Nephron progenitor cell (in vitro differentiated cells): ENCODE measurements at regions not wholly inside any gene's neighbourhood (a gene's known extent, or its start where the extent isn't known, plus 50 kb on each side); places are given as distances from the start of the nearest gene placed in this dataset.

Experiments
- DNase-seq: peaks from one replicate; pipeline ENCODE4 v3.0.0; 2021
- H3K27ac Mint-ChIP-seq: 2 replicates; pipeline ENCODE4 v1.8.0; 2021; ENCODE audit warnings: mild to moderate bottlenecking, moderate library complexity, mixed read lengths
- H3K27me3 Mint-ChIP-seq: 2 replicates; pipeline ENCODE4 v1.8.0; 2021; ENCODE audit warnings: mild to moderate bottlenecking, low read depth, mixed read lengths; ENCODE audit not compliant: poor library complexity
- H3K36me3 Mint-ChIP-seq: 2 replicates; pipeline ENCODE4 v1.8.0; 2021; ENCODE audit warnings: low read depth, mixed read lengths
- H3K4me1 Mint-ChIP-seq: 2 replicates; pipeline ENCODE4 v1.8.0; 2021; ENCODE audit warnings: mixed read lengths
- H3K4me3 Mint-ChIP-seq: 2 replicates; pipeline ENCODE4 v1.8.0; 2021; ENCODE audit warnings: mild to moderate bottlenecking, moderate library complexity, mixed read lengths
- H3K9me3 Mint-ChIP-seq: 2 replicates; pipeline ENCODE4 v1.8.0; 2021; ENCODE audit warnings: mild to moderate bottlenecking, moderate library complexity, mixed read lengths
- TF ChIP-seq, protein P1 (sequence below): fragments of 200-600 bp; sonication (generic); IDR thresholded peaks from 2 replicates; pipeline ENCODE4 v1.5.0; 2021; ENCODE audit warnings: antibody characterized with exemption

DNA sequence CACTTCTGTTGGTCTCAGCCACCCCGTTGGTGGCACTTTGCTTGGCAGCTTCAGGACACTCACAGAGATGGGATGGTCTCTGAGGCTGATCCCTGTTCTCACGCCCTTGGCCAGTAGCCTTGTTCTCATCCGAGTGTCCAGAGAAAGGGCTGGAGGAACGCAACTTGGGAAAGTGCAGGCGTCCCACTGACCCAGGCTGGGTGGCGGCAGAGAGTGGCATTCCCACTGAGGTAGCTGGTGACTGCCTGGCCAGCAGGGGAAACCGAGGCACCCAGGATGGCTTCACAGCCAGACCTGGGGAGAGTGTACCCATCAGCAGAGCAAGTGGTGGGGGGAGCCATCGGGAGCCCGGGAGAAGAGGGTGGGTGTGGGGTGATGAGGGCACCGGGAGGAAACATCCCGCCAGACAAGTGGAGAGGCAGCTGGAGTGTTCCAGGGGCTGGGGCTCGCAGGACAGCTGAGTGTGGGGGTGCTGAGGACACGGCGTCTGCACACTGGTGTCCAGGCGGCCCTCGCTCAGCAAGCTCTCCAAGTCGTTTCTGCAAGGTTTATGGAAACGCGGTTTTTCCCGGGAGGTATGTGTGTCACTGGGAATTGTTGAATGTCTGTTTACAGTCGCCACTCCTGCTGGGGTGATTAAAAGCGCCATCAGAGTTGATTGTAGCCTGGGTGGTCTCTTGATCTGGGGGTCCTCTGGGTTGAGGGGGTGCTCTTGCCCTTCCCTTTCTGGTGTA is 97.8 kb downstream of the SIK1 start:
- peaks cover 18% of the 10 kb centered on the region for H3K27me3 Mint-ChIP-seq
- no peak overlapping the region for H3K4me3 Mint-ChIP-seq
- H3K27ac Mint-ChIP-seq: no peak overlapping the region
- H3K9me3 Mint-ChIP-seq: no peaks in the 10 kb centered on the region
- no peaks in the 10 kb centered on the region for H3K36me3 Mint-ChIP-seq
- peaks cover 54% of the 10 kb centered on the region for H3K4me1 Mint-ChIP-seq
- DNase-seq: no peak
- TF ChIP-seq, protein P1, sequence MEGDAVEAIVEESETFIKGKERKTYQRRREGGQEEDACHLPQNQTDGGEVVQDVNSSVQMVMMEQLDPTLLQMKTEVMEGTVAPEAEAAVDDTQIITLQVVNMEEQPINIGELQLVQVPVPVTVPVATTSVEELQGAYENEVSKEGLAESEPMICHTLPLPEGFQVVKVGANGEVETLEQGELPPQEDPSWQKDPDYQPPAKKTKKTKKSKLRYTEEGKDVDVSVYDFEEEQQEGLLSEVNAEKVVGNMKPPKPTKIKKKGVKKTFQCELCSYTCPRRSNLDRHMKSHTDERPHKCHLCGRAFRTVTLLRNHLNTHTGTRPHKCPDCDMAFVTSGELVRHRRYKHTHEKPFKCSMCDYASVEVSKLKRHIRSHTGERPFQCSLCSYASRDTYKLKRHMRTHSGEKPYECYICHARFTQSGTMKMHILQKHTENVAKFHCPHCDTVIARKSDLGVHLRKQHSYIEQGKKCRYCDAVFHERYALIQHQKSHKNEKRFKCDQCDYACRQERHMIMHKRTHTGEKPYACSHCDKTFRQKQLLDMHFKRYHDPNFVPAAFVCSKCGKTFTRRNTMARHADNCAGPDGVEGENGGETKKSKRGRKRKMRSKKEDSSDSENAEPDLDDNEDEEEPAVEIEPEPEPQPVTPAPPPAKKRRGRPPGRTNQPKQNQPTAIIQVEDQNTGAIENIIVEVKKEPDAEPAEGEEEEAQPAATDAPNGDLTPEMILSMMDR: no peak

DNA sequence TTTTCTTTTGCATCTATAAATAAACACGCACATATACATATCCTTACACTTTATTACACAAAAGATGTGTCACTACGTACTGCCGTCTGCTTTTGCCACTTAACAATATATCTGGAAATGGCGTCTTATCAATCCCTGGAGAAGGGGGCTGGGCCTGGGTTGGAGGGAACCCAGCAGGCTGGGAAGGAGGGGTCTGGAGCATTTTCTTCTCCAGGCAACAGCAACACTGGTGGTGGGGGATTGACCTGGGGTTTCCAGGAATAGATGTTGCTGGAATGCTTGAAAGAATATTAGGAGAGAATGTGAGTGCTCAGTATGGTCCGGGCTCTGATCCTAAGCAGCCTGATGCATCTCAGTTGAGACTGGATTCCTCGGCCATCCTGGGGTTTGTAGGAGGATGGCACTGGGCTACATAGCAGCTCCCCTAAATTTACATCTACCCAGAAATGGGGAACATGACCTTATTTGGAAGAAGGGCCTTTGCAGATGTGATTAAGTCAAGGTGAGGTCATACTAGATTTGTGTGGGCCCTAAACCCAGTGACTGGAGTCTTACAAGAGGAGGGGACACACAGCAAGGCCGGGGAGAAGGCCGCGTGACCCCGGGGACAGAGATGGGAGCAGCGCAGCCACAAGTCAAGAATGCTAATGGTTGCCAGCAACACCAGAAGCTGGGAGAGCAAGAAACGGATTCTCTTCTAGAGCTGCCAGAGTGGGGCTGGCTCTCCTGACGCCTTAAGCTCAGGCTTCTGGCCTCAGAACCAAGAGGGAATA is 98.6 kb downstream of the SIK1 start:
- Mint-ChIP-seq H3K27ac (peak overlapping the region; percentile 36), H3K4me3 (no peak overlapping the region), H3K27me3 (peaks cover 12% of the 10 kb centered on the region), H3K9me3 (no peaks in the 10 kb centered on the region), H3K36me3 (no peaks in the 10 kb centered on the region), H3K4me1 (peaks cover 49% of the 10 kb centered on the region)
- no peak for DNase-seq
- TF ChIP-seq, protein P1: no peak

DNA sequence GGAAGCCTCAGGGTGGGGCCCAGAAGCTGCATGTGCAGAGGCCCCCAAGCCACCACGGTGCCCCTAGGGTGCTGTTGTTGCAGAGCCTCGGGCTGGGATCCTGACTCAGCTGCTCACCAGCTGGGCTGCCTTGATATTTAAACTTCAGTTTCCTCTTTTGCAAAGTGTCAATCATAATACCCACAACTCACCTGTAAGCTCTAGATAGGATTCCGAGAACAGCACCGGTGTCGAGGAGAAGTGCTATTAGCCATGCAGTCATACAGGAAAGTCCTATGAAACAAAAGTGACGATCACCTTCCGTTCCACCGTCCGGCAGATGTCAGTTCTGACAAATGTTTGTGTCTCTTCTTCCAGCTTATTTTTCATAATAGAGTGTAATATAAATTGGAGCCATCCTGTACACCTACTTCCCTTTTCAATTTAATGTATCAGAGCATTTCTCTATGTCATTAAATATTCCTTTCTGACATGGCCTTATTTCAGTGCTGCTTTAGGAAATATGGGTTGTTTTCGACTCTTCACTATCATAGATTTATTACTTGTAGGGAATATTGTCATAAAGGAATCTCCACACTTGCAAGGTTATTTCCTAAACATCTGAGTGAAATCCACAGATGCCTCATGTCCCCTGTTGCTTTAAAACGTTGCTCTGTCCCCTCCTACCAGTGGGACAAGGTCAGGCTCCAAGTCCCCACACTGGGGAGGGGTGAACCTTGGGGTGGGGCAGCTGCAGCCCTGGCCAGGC is 100.8 kb downstream of the SIK1 start:
- Mint-ChIP-seq H3K9me3 (no peaks in the 10 kb centered on the region), H3K4me3 (no peak overlapping the region), H3K4me1 (peaks cover 31% of the 10 kb centered on the region), H3K27me3 (peaks cover 12% of the 10 kb centered on the region), H3K27ac (no peak overlapping the region), H3K36me3 (no peaks in the 10 kb centered on the region)
- no peak for DNase-seq
- TF ChIP-seq, protein P1: no peak

DNA sequence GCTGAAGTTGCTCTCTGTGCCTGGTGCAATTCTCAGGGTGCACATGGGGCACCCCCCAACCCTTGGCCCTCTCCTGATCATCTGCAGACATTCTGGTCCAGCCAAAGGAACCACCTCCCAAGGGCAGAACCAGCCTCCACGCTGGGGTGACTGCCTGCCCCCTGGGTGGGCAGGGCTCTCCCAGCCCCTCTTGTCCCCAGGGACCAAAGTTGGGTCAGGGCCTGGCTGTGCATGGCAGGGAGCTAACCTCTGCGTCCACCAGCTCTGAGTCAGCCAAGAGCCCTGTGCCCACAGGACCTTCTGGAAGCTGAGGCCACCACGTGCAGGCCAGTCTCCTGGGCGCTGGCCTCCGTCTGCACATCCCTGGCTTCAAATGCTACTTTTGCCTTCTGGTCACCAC is 101.9 kb downstream of the SIK1 start:
- no peak for DNase-seq
- Mint-ChIP-seq H3K9me3 (no peaks in the 10 kb centered on the region), H3K27me3 (peaks cover 12% of the 10 kb centered on the region), H3K4me3 (no peak overlapping the region), H3K36me3 (no peaks in the 10 kb centered on the region), H3K27ac (no peak overlapping the region), H3K4me1 (peaks cover 32% of the 10 kb centered on the region)
- TF ChIP-seq, protein P1: no peak

DNA sequence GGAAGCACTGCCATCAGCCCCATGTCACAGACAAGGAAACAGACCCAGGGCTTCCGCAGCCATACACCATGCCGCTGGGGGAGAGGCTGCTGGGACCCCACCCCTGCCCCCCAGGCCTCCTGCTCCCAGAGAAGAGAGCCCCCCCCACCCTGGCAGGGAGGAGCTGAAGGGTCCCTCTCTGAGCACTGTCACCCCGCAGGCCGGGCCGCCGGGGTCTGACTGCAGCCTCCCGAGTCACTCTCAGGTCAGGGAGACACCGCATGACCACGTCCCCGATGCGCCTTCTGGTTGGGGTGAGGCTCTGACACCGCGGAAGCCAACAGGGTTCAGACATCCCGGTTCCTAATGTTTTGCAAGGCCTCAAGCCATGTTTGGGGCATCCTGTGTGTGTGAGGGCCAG is 102.3 kb downstream of the SIK1 start:
- TF ChIP-seq, protein P1: no peak

More for the DNA sequence above, 102.3 kb downstream of the SIK1 start:
- H3K36me3 Mint-ChIP-seq: no peaks in the 10 kb centered on the region
- no peak for DNase-seq
- peaks cover 36% of the 10 kb centered on the region for H3K4me1 Mint-ChIP-seq
- no peaks in the 10 kb centered on the region for H3K9me3 Mint-ChIP-seq
- H3K27ac Mint-ChIP-seq: no peak overlapping the region
- H3K27me3 Mint-ChIP-seq: peaks cover 12% of the 10 kb centered on the region
- H3K4me3 Mint-ChIP-seq: no peak overlapping the region
